RWPE2 (cell line): ENCODE measurements at regions not wholly inside any gene's neighbourhood (a gene's known extent, or its start where the extent isn't known, plus 50 kb on each side); places are given as distances from the start of the nearest gene placed in this dataset.

Experiments
- ATAC-seq: fragments of 200-7000 bp; cut with Tn5 transposase; 3 replicates; pipeline ENCODE4 v1.9.1; 2021; ENCODE audit warnings: low read depth
- DNase-seq: peaks from one replicate; pipeline ENCODE4 v3.0.0-alpha.2; 2020; ENCODE audit warnings: low spot score
- H3K27ac ChIP-seq: fragments of 450-650 bp; 2 replicates; pipeline ENCODE4 v1.5.1; 2017; ENCODE audit warnings: mild to moderate bottlenecking; ENCODE audit not compliant: poor library complexity, severe bottlenecking
- H3K27me3 ChIP-seq: fragments of 250-450 bp; sonication (Bioruptor Pico); 2 replicates; pipeline ENCODE4 v1.5.1; 2021; ENCODE audit warnings: mild to moderate bottlenecking, moderate library complexity; ENCODE audit not compliant: insufficient read depth, poor library complexity, severe bottlenecking
- H3K36me3 ChIP-seq: fragments of 250-450 bp; sonication (Bioruptor Pico); 2 replicates; pipeline ENCODE4 v1.5.1; 2020; ENCODE audit warnings: low read depth, mild to moderate bottlenecking, moderate library complexity
- H3K4me1 ChIP-seq: fragments of 250-450 bp; sonication (Bioruptor Pico); 2 replicates; pipeline ENCODE4 v1.5.1; 2021; ENCODE audit warnings: mild to moderate bottlenecking, moderate library complexity; ENCODE audit not compliant: insufficient read depth, poor library complexity, severe bottlenecking
- H3K4me3 ChIP-seq: fragments of 250-450 bp; sonication (Bioruptor Pico); 2 replicates; pipeline ENCODE4 v1.5.1; 2021; ENCODE audit warnings: mild to moderate bottlenecking, moderate library complexity; ENCODE audit not compliant: severe bottlenecking
- H3K9me3 ChIP-seq: fragments of 250-450 bp; sonication (Bioruptor Pico); 2 replicates; pipeline ENCODE4 v1.5.1; 2021; ENCODE audit warnings: mild to moderate bottlenecking, moderate library complexity; ENCODE audit not compliant: severe bottlenecking
- CTCF ChIP-seq: fragments of 450-650 bp; IDR thresholded peaks from one replicate; pipeline ENCODE4 v1.5.1; 2017; ENCODE audit warnings: mild to moderate bottlenecking, moderate library complexity; ENCODE audit not compliant: poor library complexity, severe bottlenecking

GRCh38 chr5:8234179-8234770 is 365.3 kb downstream of the MTRR start:
- no peaks in the 10 kb centered on the region for H3K4me1 ChIP-seq
- H3K27me3 ChIP-seq: peaks cover 9% of the 10 kb centered on the region
- no peaks in the 10 kb centered on the region for H3K36me3 ChIP-seq
- ATAC-seq (no peak), DNase-seq (no peak)
- H3K9me3 ChIP-seq: no peaks in the 10 kb centered on the region
- H3K4me3 ChIP-seq: no peak overlapping the region
- no peak overlapping the region for H3K27ac ChIP-seq
- TF ChIP-seq CTCF: no peak

GRCh38 chr5:8238080-8238479 is 369.1 kb downstream of the MTRR start:
- ATAC-seq (no peak), DNase-seq (no peak)
- H3K4me3 ChIP-seq: no peak overlapping the region
- no peaks in the 10 kb centered on the region for H3K9me3 ChIP-seq
- no peak for TF ChIP-seq CTCF
- no peaks in the 10 kb centered on the region for H3K4me1 ChIP-seq
- H3K27ac ChIP-seq: no peak overlapping the region
- peaks cover 14% of the 10 kb centered on the region for H3K27me3 ChIP-seq
- H3K36me3 ChIP-seq: no peaks in the 10 kb centered on the region

- peaks cover 14% of the 10 kb centered on the region for H3K27me3 ChIP-seq
- no peaks in the 10 kb centered on the region for H3K36me3 ChIP-seq
- H3K4me3 ChIP-seq: no peak overlapping the region
- no peak for ATAC-seq
- no peaks in the 10 kb centered on the region for H3K9me3 ChIP-seq
- no peaks in the 10 kb centered on the region for H3K4me1 ChIP-seq
- no peak for TF ChIP-seq CTCF
- DNase-seq: no peak
- no peak overlapping the region for H3K27ac ChIP-seq
These were observed 370.2 kb downstream of the MTRR start for GRCh38 chr5:8239198-8239597.

GRCh38 chr5:8239646-8240045 is 370.7 kb downstream of the MTRR start:
- H3K4me1 ChIP-seq: no peaks in the 10 kb centered on the region
- no peak for TF ChIP-seq CTCF
- peaks cover 14% of the 10 kb centered on the region for H3K27me3 ChIP-seq

GRCh38 chr5:8241076-8241475 is 372.1 kb downstream of the MTRR start:
- H3K27me3 ChIP-seq: peaks cover 18% of the 10 kb centered on the region
- DNase-seq (no peak), ATAC-seq (no peak)
- H3K9me3 ChIP-seq: no peaks in the 10 kb centered on the region
- H3K27ac ChIP-seq: no peak overlapping the region
- no peaks in the 10 kb centered on the region for H3K4me1 ChIP-seq
- H3K4me3 ChIP-seq: no peak overlapping the region
- H3K36me3 ChIP-seq: no peaks in the 10 kb centered on the region
- no peak for TF ChIP-seq CTCF

More at GRCh38 chr5:8239646-8240045, 370.7 kb downstream of the MTRR start:
- H3K4me3 ChIP-seq: no peak overlapping the region
- no peak for ATAC-seq
- DNase-seq: no peak
- H3K9me3 ChIP-seq: no peaks in the 10 kb centered on the region
- H3K36me3 ChIP-seq: no peaks in the 10 kb centered on the region
- H3K27ac ChIP-seq: no peak overlapping the region
